ENCODE measurements at regions not wholly inside any gene's neighbourhood (a gene's known extent, or its start where the extent isn't known, plus 50 kb on each side); places are given as distances from the start of the nearest gene placed in this dataset.

DNA sequence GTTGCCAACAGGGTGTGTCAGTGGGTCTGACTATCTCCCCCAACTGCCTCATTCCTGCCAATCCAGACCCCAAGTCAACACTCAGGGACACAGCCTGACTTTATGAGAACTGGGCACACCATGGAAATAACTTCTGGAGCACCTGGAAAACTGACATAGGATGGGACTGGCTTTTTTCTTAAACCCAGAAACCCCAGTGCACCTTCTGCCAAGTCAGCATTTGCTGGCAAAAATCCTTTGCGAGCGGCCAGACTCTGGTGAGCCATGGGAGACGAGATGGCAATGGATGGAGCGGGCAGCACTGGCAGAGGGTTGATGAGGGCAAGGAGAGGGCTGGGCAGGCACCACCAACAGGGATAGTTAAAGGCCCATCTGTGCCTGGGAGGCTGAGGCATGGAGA is 114.4 kb upstream of the OSMR start:
- TF ChIP-seq, protein P1, sequence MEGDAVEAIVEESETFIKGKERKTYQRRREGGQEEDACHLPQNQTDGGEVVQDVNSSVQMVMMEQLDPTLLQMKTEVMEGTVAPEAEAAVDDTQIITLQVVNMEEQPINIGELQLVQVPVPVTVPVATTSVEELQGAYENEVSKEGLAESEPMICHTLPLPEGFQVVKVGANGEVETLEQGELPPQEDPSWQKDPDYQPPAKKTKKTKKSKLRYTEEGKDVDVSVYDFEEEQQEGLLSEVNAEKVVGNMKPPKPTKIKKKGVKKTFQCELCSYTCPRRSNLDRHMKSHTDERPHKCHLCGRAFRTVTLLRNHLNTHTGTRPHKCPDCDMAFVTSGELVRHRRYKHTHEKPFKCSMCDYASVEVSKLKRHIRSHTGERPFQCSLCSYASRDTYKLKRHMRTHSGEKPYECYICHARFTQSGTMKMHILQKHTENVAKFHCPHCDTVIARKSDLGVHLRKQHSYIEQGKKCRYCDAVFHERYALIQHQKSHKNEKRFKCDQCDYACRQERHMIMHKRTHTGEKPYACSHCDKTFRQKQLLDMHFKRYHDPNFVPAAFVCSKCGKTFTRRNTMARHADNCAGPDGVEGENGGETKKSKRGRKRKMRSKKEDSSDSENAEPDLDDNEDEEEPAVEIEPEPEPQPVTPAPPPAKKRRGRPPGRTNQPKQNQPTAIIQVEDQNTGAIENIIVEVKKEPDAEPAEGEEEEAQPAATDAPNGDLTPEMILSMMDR (IDR thresholded peaks at IDR 0.05), result no peak
- no peak for TF ChIP-seq ZFX (IDR thresholded peaks at IDR 0.05; ENCODE audit: borderline replicate concordance)
- H3K27ac ChIP-seq, result no peak overlapping the region

DNA sequence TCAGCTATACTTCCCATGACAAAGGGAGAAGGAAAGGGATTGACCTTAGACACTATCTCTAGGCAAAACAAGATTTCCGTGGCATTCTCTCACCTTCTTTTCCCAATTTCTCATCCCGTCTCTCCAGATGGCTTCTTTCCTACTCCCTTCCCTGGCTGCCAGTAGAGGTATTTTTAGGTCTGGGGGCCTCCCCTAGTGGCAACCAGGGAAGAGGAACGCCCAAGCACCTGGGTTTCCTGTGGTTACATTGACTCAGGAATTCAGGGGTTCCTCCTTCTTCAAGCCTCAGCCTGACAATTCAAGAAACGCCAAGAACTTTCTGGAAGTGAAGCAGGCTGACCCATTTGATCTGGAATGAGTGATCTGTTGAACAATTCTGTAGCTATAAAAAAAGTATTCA is 111.5 kb upstream of the OSMR start:
- H3K27ac ChIP-seq, result no peak overlapping the region
- TF ChIP-seq, protein P1 (IDR thresholded peaks at IDR 0.05), result no peak
- TF ChIP-seq ZFX (IDR thresholded peaks at IDR 0.05; ENCODE audit: borderline replicate concordance), result no peak

DNA sequence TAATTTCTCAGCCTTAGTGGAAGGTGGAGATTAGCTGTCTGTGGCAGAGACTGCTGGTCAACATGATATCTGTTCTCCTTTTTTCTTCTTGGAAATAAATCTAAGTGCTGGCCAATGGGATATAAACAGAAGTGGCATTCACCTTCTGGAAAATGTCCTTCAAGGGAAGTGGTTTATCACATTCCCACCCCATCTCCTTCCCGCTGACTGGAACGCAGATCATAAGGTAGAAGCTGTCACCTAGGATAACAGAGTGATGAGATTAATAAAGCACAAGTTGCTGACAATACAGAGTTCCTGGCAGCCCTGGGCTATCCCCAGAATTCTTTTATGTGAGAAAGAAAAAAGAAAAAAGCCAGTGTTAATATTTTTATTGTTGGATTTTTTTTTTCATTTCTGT is 109.7 kb upstream of the OSMR start:
- no peak for TF ChIP-seq ZFX (IDR thresholded peaks at IDR 0.05; ENCODE audit: borderline replicate concordance)
- TF ChIP-seq, protein P1 (IDR thresholded peaks at IDR 0.05), result no peak

DNA sequence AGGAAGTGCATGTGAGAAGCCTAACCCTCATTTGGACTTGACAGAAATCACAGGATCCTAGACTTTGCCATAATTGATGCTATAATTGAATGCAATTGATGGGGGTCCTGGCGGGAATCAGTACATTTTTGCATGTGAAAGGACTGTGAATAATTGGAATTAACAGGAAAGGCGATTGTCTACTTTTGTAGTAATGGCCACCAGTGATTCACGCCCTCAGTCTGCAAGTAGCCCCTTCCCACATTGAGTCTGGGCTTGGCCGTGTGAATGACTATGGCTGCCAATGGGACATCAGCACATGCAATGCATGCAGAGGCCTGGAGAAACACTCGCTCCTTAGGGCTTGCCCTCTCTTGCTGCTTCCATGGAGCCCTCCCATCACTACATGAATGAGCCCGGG is 107.8 kb upstream of the OSMR start:
- H3K27ac ChIP-seq, result no peak overlapping the region
- TF ChIP-seq, protein P1 (IDR thresholded peaks at IDR 0.05), result no peak
- TF ChIP-seq ZFX (IDR thresholded peaks at IDR 0.05; ENCODE audit: borderline replicate concordance), result no peak

More for the DNA sequence above, 109.7 kb upstream of the OSMR start:
- no peak overlapping the region for H3K27ac ChIP-seq

DNA sequence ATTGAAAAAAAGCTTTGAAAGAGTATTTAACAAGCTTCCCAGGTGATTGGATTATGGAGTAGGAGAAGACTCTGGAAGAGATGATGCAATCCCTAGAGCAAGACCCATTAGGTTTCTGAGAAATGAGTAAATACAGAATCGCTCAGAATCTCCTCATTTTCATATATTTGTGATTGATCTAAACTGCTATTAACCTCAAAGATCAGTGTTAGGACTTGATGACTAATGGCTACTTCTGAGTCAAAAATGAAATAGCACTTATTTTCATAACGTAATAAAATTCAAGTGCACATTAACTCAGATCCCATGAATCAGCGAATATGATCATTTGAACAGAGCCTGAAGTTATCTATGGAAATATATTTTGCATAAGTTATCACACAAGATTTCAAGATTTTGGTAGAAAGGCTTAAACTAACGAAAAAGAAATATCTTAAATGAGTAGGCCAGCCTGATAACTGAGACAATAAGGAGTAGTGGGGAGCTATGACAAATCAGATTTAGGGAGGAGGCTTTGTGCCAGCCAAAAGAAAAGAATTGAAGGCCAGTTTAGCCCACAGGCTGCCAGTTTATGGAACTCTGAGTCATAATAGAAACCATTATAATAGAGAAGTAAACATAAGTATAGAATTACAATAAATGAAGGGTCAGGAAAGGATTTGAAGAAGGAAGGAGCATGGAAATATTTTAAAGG is 106.7 kb upstream of the OSMR start:
- no peak for TF ChIP-seq ZFX (IDR thresholded peaks at IDR 0.05; ENCODE audit: borderline replicate concordance)
- TF ChIP-seq, protein P1 (IDR thresholded peaks at IDR 0.05), result no peak
- H3K27ac ChIP-seq, result no peak overlapping the region

DNA sequence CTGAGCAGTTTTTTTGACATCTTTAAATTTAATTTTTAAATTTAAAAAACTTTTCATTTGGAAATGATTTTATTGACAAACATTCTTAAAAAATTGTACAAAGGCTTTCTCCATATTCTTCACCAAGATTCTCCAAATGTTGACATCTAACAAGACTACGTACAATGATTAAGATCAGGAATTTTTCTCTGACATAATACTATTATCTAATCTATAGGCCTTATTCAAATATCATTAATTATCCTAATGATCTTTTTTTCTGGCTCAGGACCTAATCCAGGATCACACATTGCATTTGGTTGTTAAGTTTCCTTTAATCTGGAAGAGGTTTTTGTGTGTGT is 106.1 kb upstream of the OSMR start:
- no peak overlapping the region for H3K27ac ChIP-seq
- TF ChIP-seq ZFX (IDR thresholded peaks at IDR 0.05; ENCODE audit: borderline replicate concordance), result no peak
- TF ChIP-seq, protein P1 (IDR thresholded peaks at IDR 0.05), result no peak

DNA sequence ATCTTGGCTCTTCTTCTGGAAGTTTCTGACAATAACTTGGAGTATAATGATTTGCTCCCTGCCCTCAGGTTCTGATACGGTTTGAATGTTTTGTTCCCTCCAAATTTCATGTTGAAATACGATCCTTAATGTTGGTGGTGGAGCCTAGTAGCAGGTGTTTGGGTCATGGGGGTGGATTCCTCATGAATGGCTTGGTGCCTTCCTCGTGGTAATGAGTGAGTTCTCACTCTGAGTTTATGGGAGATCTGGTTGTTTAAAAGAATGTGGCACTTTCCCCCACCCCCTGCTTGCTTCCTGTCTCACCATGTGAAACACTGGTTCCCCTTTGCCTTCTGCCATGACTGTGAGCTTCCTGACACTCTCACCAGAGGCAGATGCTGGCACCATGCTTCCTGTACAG is 103.0 kb upstream of the OSMR start:
- TF ChIP-seq, protein P1 (IDR thresholded peaks at IDR 0.05), result no peak
- no peak for TF ChIP-seq ZFX (IDR thresholded peaks at IDR 0.05; ENCODE audit: borderline replicate concordance)

More for the DNA sequence above, 103.0 kb upstream of the OSMR start:
- H3K27ac ChIP-seq, result no peak overlapping the region
